ENCODE measurements at regions not wholly inside any gene's neighbourhood (a gene's known extent, or its start where the extent isn't known, plus 50 kb on each side); places are given as distances from the start of the nearest gene placed in this dataset.
"Not testable (repeated sequence)": the region's sequence is repeated elsewhere in the genome, so short reads cannot be mapped to it uniquely, and the experiment has no call there.

- DNase-seq = not testable (repeated sequence)
These were observed 1518.6 kb upstream of the RAG2 start for GRCh38 chr11:38116616-38117015.

GRCh38 chr11:38115381-38115780 is 1517.3 kb upstream of the RAG2 start:
- not testable (repeated sequence) for DNase-seq

- DNase-seq = no peak
These were observed 1502.9 kb upstream of the RAG2 start for GRCh38 chr11:38100836-38101462.

GRCh38 chr11:38095268-38095667 is 1497.2 kb upstream of the RAG2 start:
- DNase-seq = no peak

GRCh38 chr11:38089726-38090125 is 1491.7 kb upstream of the RAG2 start:
- DNase-seq = no peak

GRCh38 chr11:38060920-38061319 is 1462.9 kb upstream of the RAG2 start:
- no peak for DNase-seq

- no peak for DNase-seq
These were observed 1462.1 kb upstream of the RAG2 start for GRCh38 chr11:38060136-38060535.

- no peak for DNase-seq
These were observed 1448.6 kb upstream of the RAG2 start for GRCh38 chr11:38046571-38047135.

- no peak for DNase-seq
These were observed 1445.0 kb upstream of the RAG2 start for GRCh38 chr11:38043060-38043459.

- DNase-seq = no peak
These were observed 1440.7 kb upstream of the RAG2 start for GRCh38 chr11:38038777-38039176.

GRCh38 chr11:38019072-38019775 is 1421.2 kb upstream of the RAG2 start:
- DNase-seq = no peak

GRCh38 chr11:38014405-38014804 is 1416.4 kb upstream of the RAG2 start:
- DNase-seq = no peak

GRCh38 chr11:38013157-38013556 is 1415.1 kb upstream of the RAG2 start:
- no peak for DNase-seq

- no peak for DNase-seq
These were observed 1413.5 kb upstream of the RAG2 start for GRCh38 chr11:38011496-38011895.

- DNase-seq = no peak
These were observed 1411.9 kb upstream of the RAG2 start for GRCh38 chr11:38009932-38010331.

GRCh38 chr11:38006466-38006865 is 1408.4 kb upstream of the RAG2 start:
- no peak for DNase-seq

GRCh38 chr11:38005597-38005996 is 1407.6 kb upstream of the RAG2 start:
- DNase-seq = no peak

- DNase-seq = no peak
These were observed 1401.1 kb upstream of the RAG2 start for GRCh38 chr11:37999171-37999570.

- no peak for DNase-seq
These were observed 1397.8 kb upstream of the RAG2 start for GRCh38 chr11:37995886-37996285.

GRCh38 chr11:37988031-37988430 is 1390.0 kb upstream of the RAG2 start:
- no peak for DNase-seq

GRCh38 chr11:37984991-37985390 is 1387.0 kb upstream of the RAG2 start:
- no peak for DNase-seq

- no peak for DNase-seq
These were observed 1380.6 kb upstream of the RAG2 start for GRCh38 chr11:37978647-37979046.

GRCh38 chr11:37973941-37974340 is 1375.9 kb upstream of the RAG2 start:
- DNase-seq = no peak

- no peak for DNase-seq
These were observed 1374.7 kb upstream of the RAG2 start for GRCh38 chr11:37972691-37973090.
